Stimulated activated CD4-positive, alpha-beta T cell treated with anti-CD3 and anti-CD28 coated beads, Interleukin-4, amount 100 ng/mL, for 1 hour (primary cell): ENCODE measurements at regions not wholly inside any gene's neighbourhood (a gene's known extent, or its start where the extent isn't known, plus 50 kb on each side); places are given as distances from the start of the nearest gene placed in this dataset.

Experiments
- DNase-seq: peaks from one replicate; pipeline ENCODE4 v3.0.0-alpha.2; 2020

- no peak for DNase-seq
These were observed 436.8 kb downstream of the BCL11B start for GRCh38 chr14:98835051-98835824.

GRCh38 chr14:98835825-98836100, 436.2 kb downstream of the BCL11B start:
- DNase-seq = no peak

- no peak for DNase-seq
These were observed 431.9 kb downstream of the BCL11B start for GRCh38 chr14:98840091-98840490.

DNA sequence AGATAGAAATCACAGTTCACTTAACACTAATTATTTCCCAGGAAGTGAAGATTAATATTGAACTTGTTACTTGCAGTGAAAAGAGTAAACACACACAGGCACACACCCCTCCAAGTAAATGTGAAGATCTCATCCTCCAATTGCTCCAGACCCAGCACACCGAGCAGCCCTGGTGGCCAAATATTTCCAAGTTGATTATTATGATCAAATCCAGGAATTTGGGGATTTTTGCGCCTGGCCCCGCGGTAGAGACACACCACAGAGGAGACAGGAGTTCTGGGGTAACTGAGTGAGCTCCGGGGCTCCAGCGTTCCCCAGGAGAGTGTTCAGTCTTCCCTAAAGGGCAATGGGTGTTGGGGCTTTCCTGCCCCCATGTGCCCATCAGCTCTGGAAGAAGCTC, 431.5 kb downstream of the BCL11B start:
- no peak for DNase-seq

DNA sequence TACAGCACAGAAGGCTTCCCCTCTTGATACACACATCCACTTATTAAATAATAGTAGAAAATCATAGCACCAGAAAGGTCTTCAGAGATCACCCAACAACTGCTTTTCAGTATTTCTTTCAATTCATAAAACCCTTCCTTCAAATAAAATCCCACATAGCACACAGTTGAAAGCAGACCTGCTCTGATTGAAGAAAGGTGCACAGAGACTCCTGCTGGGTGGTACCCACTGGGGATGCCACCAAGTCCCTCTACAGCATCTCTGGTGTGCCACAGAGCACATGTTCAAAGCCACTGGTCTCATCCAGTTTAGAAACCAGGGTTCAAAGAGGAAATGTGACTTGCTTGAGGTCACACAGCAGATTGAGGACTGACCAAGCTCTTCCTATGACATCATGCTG, 427.5 kb downstream of the BCL11B start:
- DNase-seq = no peak

DNA sequence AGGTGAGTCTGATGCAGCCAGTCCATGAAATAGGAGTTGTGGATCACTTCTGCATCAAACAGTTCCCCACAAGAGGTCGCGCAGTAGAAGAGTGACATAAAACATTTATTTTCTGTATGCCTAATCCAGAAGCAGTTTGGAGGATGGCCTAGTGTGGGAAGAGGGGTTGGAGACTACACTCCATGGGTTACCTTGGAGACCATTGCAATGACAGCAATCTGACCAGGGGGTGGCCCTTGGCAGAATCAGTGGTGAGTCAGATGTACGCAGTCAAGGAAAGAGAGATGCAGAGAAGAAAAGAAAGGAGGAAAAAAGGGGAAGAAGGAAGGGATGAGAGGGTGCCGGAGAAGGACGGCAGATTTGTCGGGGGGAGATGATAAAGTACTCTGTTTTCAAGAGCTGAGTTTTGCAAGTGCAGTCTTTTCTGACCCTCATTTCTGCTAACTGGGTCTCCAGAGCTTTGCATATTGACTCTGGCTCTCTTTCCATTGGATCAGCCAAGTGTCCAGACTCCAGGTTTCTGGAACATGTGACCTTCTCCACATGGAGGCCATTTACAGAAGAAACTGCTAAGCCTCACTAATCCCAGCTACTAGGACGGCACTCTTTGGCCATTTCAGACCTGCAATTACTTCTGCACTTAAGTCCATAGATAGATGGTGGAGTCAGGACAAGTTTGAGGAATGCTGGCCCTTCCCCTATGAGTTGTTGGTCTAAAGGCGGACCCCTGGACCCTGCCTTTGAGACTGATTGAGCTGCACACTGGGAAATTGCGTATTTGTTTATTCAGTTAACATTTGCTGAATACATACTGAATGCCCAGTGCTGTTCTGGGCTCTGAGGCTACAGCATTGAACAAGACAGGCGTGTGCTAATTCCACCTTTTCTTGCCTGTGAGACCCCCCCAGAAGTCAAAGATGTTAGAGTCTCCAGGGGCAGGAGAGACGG, 424.2 kb downstream of the BCL11B start:
- DNase-seq = no peak

DNA sequence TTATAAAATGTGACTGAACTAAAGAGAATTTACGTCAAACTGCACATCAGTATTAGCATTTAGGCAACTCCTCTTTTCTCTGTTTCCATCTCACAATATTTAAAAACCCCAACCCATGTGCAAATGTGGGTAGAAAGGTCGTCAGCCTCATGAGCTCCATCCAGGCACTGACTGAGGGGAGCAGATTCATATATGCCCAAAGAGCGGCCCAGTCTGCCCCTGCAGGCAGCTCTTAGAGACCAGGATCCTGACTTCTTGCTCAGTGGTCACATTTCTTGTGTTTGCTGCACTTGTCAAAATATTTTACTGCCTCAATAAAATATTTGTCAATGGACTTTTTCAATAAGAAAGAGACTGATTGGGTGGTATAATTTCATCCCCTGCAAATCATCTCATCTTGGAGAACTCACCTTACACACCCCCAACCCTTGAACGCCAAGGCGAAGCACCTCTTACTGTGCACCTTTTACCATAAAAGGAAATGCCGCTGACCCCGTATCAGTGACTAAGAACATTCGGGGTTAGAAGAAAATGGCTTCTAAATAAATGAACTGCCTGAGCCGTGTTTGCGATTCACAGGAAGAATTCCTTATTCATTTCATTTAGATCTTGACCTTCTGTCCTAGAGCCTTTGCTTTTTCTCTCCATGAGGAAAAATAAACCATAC, 418.8 kb downstream of the BCL11B start:
- no peak for DNase-seq

- DNase-seq = no peak
These were observed 415.9 kb downstream of the BCL11B start for GRCh38 chr14:98855926-98856715.

DNA sequence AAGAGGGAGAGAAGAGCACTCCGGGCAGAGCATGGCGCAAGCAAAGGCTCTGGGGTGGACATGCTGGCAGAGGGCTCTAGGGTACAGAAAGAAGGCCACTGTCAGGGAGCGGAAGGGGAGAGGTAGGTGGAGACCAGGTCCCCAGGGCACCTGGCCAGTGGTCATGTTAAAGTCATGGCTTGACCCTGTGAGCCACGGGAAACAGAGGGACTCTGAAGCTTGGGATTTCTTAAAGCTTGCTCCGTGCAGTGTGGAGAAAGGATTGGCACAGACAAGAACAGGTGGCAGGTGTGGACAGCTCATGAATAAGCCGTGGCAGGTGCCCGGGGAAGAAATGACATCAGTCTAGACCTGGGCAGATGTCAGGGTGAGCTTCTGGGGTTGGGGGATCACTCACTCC, 413.8 kb downstream of the BCL11B start:
- no peak for DNase-seq

DNA sequence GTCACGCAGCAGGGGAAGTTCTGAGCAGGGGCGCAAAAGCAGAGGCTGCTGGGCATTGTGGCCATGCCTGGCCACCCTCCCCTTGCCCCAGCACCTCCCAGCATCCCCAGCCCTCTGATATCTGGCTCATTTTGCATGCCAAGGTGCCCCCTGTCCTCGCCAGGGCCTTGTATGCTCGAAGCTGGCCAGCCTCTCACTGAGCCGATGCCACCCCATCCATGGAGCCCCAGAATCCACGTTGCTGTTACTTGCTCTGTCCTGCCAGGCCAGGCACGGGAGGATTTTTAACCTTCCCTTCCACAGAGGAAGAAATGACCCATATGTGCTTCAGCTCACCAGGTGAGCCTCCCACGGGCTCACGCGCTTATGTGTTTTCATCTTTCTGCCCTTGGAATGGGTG, 413.4 kb downstream of the BCL11B start:
- no peak for DNase-seq

GRCh38 chr14:98859301-98859700, 412.7 kb downstream of the BCL11B start:
- no peak for DNase-seq

GRCh38 chr14:98864211-98864610, 407.8 kb downstream of the BCL11B start:
- no peak for DNase-seq

DNA sequence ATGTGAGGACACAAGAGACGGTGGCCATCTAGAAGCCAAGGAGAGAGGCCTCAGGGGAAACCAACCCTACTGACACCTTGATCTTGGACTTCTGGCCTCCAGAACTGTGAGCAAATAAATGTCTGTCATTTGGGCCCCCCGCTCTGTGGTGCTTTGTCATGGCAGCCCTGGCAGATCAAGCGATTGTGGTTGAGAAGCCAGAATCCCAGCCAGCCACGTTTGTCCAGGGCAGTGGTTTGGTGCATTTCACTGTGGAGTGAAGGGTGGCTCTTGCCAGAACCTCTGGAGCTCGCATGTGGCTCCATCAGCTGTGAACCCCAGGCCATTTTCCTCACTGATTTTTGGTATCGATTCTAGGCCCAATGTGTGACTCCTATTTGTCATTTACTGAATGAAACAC, 404.9 kb downstream of the BCL11B start:
- no peak for DNase-seq

GRCh38 chr14:98867726-98868125, 404.3 kb downstream of the BCL11B start:
- no peak for DNase-seq

DNA sequence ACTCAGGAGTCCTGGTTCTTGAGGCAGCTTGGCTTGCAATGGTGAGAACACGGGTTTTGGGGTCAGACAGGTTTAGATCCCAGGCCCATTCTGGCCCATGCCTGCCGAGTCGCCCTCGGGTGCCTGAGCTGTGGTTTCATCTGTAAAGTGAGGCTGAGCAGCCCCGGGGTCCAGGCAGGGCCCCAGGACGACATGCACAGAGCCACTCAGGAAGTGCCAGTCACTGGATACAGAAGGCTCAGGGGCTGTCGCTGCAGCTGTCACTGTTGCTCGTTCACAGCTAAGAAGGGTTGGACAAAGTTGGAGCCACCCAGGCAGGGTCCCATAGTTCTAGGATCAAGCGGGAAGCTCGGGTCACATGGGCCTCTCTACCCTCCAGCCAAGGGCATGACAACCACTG, 403.1 kb downstream of the BCL11B start:
- no peak for DNase-seq

DNA sequence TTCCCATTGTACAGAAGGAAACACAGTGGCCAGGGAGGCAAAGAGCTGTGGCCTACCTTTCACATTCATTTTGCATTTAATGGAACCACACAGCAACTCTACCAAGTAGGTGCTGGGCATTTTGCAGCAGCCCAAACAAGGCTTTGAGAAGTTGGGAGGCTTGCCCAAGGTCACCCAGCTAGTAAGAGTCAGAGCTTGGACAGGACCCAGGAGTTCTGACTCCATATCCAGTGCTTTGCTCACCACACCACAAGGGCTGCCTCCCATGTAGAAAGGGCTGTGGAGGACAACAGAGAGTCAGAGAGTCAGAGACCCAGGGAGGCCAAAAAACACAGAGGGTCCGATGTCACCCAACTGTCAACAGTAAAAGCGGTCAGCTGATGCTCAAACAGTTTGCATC, 400.2 kb downstream of the BCL11B start:
- DNase-seq = no peak

- no peak for DNase-seq
These were observed 394.9 kb downstream of the BCL11B start for GRCh38 chr14:98877065-98877464.

DNA sequence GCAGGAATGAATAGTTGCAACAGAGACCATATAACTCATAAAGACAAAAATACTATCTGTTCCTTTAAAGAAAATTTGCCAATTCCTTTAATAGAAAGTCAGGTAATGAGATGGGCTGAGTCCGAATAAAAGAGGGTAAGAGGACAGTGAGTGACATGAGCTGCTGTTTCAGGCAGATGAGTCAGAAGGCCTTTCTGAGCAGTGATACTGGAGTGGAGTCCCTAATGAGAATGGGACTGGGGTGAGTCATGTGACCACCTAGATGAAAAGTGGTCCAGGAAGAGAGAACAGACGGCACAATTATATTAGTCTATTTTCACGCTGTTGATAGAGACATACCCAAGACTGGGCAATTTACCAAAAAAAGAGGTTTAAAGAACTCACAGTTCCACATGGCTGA, 393.7 kb downstream of the BCL11B start:
- no peak for DNase-seq

DNA sequence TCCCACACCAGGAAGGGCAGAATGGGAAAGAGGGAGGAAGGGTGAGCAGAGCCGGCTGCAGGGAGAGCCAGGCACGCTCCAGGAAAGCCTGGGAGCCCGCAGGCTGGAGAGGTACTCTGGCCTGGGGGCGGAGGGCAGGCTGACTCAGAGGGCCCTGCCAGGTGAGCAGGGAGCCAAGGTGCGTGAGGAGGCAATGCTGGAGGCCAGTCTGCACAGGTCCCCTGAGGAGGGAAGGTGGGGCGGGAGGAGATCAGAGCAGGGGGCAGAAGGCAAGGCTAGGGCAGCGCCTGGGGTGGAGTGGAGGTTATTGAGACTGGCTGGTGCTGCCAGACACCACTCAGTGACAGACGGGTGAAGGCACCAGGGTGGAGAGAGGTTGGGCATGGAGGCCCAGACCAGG, 385.0 kb downstream of the BCL11B start:
- no peak for DNase-seq

- no peak for DNase-seq
These were observed 383.7 kb downstream of the BCL11B start for GRCh38 chr14:98888281-98888680.

DNA sequence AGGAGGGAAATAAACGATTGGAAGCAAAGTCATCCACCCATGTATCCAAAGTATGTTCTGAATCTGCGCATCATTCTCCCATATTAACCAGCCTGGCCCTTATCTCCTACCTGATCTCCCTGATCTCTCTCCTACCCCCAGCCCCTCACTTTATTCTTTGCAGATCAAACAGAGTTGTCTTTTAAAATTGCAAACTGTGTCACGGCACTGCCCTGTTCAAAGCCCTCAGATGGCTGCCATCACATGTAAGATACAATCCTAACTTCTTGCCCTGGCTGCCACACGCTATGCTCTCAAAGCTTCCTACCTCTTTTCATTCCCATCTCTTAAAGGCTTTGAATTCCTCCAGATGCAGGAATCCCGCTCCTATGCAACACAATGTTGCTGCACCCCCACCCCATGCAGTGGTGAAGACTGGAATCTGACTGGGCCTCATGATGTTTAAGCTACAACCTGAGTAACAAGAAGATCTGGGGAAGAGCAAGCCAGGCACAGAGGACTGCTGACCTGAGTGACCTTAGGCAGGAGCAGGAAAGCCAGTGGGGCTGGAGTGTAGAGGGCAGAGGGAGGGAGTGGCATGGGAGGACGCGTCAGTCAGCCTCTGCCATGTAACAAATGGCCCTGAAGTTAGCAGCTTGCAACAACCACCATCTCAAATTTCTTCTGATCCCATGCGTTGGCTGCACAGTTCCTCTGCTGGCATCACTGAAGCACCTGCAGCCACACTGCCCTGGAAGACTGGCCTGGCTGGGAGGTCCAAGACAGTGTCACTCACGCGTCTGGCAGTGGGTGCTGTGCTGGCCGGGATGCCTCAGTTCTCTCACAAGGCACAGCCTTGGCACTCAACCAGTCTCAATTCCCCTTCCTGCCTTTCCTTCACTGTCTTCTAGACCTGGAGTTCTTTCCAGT, 382.8 kb downstream of the BCL11B start:
- DNase-seq = no peak

- no peak for DNase-seq
These were observed 382.2 kb downstream of the BCL11B start for GRCh38 chr14:98889836-98890185.
